ENCODE measurements at regions not wholly inside any gene's neighbourhood (a gene's known extent, or its start where the extent isn't known, plus 50 kb on each side); places are given as distances from the start of the nearest gene placed in this dataset.
"Not testable (repeated sequence)": the region's sequence is repeated elsewhere in the genome, so short reads cannot be mapped to it uniquely, and the experiment has no call there.

GRCh38 chr2:31783446-31784091 lies 202.8 kb upstream of the SRD5A2 start:
- TF ChIP-seq CTCF, POLR2A (IDR thresholded peaks at IDR 0.05): not testable (repeated sequence)

Data from vagina (tissue), 2 donors.